ENCODE measurements at regions not wholly inside any gene's neighbourhood (a gene's known extent, or its start where the extent isn't known, plus 50 kb on each side); places are given as distances from the start of the nearest gene placed in this dataset.
"Not testable (repeated sequence)": the region's sequence is repeated elsewhere in the genome, so short reads cannot be mapped to it uniquely, and the experiment has no call there.

DNA sequence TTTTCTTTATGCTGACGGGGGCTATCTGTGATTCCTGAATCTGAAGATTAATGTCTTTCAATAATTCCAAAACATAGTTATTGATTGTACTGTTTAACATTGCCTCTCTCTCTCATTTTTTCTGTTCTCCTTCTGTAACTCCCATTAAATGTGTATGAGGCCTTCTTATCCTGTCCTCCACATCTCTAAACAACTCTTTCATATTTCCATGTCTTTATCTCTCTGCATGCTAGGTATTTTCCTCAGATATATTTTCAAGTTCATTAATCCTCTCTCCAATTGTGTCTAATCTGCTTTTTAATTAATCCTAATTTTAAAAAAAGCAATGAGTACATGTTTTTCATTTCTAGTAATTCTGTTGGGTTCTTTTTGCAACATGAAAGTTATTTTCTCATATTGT is 173.2 kb downstream of the TLE3 start:
- Histone ChIP-seq H3K4me1 (no peaks in the 10 kb centered on the region), H3K36me3 (no peaks in the 10 kb centered on the region), H3K9me3 (peaks cover 7 to 9% of the 10 kb centered on the region in 2 donors), H3K27me3 (no peaks in the 10 kb centered on the region), H3K27ac (no peak overlapping the region), H3K4me3 (no peak overlapping the region)
- no peak for DNase-seq
- whole genome bisulfite sequencing, 2 donors (ENCODE audit: low coverage in 1 of 2) = 97 to 100% methylated on average over 1 of the region's 1 CpG
- intact Hi-C loops (cut with DNase I; ENCODE audit: low total_unique reads) = no loop called here
- in situ Hi-C loops (cut with MboI; ENCODE audit: low pct_ligation_motif_present in 1 of 4, low pct_unique_long_range_greater_than_20kb in 1 of 4, low sequenced_read_pairs in 3 of 4) = no loop called here
- TF ChIP-seq POLR2AphosphoS5 (IDR thresholded peaks at IDR 0.05) (no peak), EP300 (IDR thresholded peaks at IDR 0.05; ENCODE audit: low read depth) (no peak), POLR2A (IDR thresholded peaks at IDR 0.05) (no peak)
- TF ChIP-seq, protein P1, sequence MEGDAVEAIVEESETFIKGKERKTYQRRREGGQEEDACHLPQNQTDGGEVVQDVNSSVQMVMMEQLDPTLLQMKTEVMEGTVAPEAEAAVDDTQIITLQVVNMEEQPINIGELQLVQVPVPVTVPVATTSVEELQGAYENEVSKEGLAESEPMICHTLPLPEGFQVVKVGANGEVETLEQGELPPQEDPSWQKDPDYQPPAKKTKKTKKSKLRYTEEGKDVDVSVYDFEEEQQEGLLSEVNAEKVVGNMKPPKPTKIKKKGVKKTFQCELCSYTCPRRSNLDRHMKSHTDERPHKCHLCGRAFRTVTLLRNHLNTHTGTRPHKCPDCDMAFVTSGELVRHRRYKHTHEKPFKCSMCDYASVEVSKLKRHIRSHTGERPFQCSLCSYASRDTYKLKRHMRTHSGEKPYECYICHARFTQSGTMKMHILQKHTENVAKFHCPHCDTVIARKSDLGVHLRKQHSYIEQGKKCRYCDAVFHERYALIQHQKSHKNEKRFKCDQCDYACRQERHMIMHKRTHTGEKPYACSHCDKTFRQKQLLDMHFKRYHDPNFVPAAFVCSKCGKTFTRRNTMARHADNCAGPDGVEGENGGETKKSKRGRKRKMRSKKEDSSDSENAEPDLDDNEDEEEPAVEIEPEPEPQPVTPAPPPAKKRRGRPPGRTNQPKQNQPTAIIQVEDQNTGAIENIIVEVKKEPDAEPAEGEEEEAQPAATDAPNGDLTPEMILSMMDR (IDR thresholded peaks at IDR 0.05) = no peak

DNA sequence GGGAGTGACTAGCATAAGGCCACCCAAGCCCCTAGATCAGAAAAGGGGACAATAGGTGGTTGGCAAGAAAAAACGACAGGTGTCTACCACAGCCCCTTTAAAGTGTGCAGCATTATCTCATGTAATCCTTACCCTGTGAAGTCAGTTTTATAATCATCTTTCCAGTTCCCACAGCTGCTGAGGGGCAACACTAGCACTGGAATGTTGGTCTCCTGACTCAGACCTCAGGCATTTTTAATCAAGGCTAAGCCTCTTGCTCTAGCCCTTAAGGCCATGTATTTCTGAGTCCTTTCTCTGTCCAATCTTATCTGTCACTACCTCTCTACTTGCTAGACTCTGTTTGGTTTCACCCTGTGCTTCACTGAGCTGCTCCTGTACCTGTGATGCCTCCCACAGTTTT is 171.7 kb downstream of the TLE3 start:
- in situ Hi-C loops (cut with MboI; ENCODE audit: low pct_ligation_motif_present in 1 of 4, low pct_unique_long_range_greater_than_20kb in 1 of 4, low sequenced_read_pairs in 3 of 4) = no loop called here
- 71 to 88% methylated on average over 1 of the region's 1 CpG for WGBS, 2 donors (ENCODE audit: low coverage in 1 of 2)
- DNase-seq = no peak
- peaks cover 7 to 9% of the 10 kb centered on the region in 2 donors for H3K9me3 ChIP-seq
- no peaks in the 10 kb centered on the region for H3K27me3 ChIP-seq
- TF ChIP-seq, protein P1 (IDR thresholded peaks at IDR 0.05) = no peak
- no peak for TF ChIP-seq EP300 (IDR thresholded peaks at IDR 0.05; ENCODE audit: low read depth)
- no peak for TF ChIP-seq POLR2AphosphoS5 (IDR thresholded peaks at IDR 0.05)
- H3K27ac ChIP-seq = no peak overlapping the region
- H3K4me1 ChIP-seq = no peaks in the 10 kb centered on the region
- intact Hi-C loops (cut with DNase I; ENCODE audit: low total_unique reads) = no loop called here
- H3K4me3 ChIP-seq = no peak overlapping the region
- no peaks in the 10 kb centered on the region for H3K36me3 ChIP-seq

- Histone ChIP-seq H3K4me3 (no peak overlapping the region), H3K27ac (no peak overlapping the region), H3K36me3 (no peaks in the 10 kb centered on the region), H3K27me3 (no peaks in the 10 kb centered on the region), H3K4me1 (no peaks in the 10 kb centered on the region), H3K9me3 (peaks cover 7 to 9% of the 10 kb centered on the region in 2 donors)
- in situ Hi-C loops (cut with MboI; ENCODE audit: low pct_ligation_motif_present in 1 of 4, low pct_unique_long_range_greater_than_20kb in 1 of 4, low sequenced_read_pairs in 3 of 4) = no loop called here
- intact Hi-C loops (cut with DNase I; ENCODE audit: low total_unique reads) = no loop called here
- no peak for DNase-seq
- no peak for TF ChIP-seq POLR2A (IDR thresholded peaks at IDR 0.05)
- TF ChIP-seq, protein P1 (IDR thresholded peaks at IDR 0.05) = no peak
- TF ChIP-seq EP300 (IDR thresholded peaks at IDR 0.05; ENCODE audit: low read depth) = no peak
- 80 to 100% methylated on average over 1 of the region's 1 CpG for WGBS, 2 donors (ENCODE audit: low coverage in 1 of 2)
These were observed 171.0 kb downstream of the TLE3 start for GRCh38 chr15:69926721-69927120.

DNA sequence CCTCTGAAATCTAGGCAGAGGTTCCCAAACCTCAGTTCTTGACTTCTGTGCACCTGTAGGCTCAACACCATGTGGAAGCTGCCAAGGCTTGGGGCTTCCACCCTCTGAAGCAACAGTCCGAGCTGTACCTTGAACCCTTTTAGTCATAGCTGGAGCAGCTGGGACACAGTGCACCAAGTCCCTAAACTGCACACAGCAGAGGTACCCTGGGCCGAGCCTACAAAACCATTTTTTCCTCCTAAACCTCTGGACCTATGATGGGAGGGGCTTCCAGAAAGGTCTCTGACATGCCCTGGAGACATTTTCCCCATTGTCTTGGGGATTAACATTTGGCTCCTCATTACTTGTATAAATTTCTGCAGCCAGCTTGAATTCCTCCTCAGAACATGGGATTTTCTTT is 168.8 kb downstream of the TLE3 start:
- H3K9me3 ChIP-seq; H3K27ac ChIP-seq; H3K4me1 ChIP-seq; H3K4me3 ChIP-seq; H3K36me3 ChIP-seq; in situ Hi-C loops (cut with MboI; ENCODE audit: low pct_ligation_motif_present in 1 of 4, low pct_unique_long_range_greater_than_20kb in 1 of 4, low sequenced_read_pairs in 3 of 4); intact Hi-C loops (cut with DNase I; ENCODE audit: low total_unique reads); DNase-seq: not testable (repeated sequence)
- 84% methylated on average over 2 of the region's 2 CpGs; no CpG with 5 or more reads in 1 of the 2 donors for WGBS, 2 donors (ENCODE audit: low coverage in 1 of 2)
- H3K27me3 ChIP-seq = peaks cover 15% of the 10 kb centered on the region

- Histone ChIP-seq H3K27me3 (peaks cover 21% of the 10 kb centered on the region), H3K9me3 (no peaks in the 10 kb centered on the region), H3K36me3 (no peaks in the 10 kb centered on the region), H3K4me3 (no peak overlapping the region), H3K4me1 (no peaks in the 10 kb centered on the region), H3K27ac (no peak overlapping the region)
- WGBS, 2 donors (ENCODE audit: low coverage in 1 of 2) = 88 to 90% methylated on average over 7 to 10 of the region's 10 CpGs
- DNase-seq = no peak
- TF ChIP-seq POLR2AphosphoS5 (IDR thresholded peaks at IDR 0.05) (no peak), EP300 (IDR thresholded peaks at IDR 0.05; ENCODE audit: low read depth) (no peak)
- in situ Hi-C loops (cut with MboI; ENCODE audit: low pct_ligation_motif_present in 1 of 4, low pct_unique_long_range_greater_than_20kb in 1 of 4, low sequenced_read_pairs in 3 of 4) = no loop called here
- intact Hi-C loops (cut with DNase I; ENCODE audit: low total_unique reads) = no loop called here
These were observed 167.6 kb downstream of the TLE3 start for GRCh38 chr15:69929905-69930630.
